Chondrocyte (in vitro differentiated cells): ENCODE measurements at regions not wholly inside any gene's neighbourhood (a gene's known extent, or its start where the extent isn't known, plus 50 kb on each side); places are given as distances from the start of the nearest gene placed in this dataset.
"Not testable (repeated sequence)": the region's sequence is repeated elsewhere in the genome, so short reads cannot be mapped to it uniquely, and the experiment has no call there.

ENCODE experiments used
- DNase-seq: peaks from one replicate; pipeline ENCODE4 v3.0.0; 2021; ENCODE audit warnings: mixed read lengths, low spot score
- H3K27ac Mint-ChIP-seq: one replicate; pipeline ENCODE4 v1.8.0; 2021; ENCODE audit warnings: mild to moderate bottlenecking, moderate library complexity, mixed read lengths; ENCODE audit not compliant: unreplicated experiment
- H3K27me3 Mint-ChIP-seq: 2 replicates; pipeline ENCODE4 v1.8.0; 2021; ENCODE audit warnings: low read depth, mixed read lengths
- H3K36me3 Mint-ChIP-seq: 2 replicates; pipeline ENCODE4 v1.8.0; 2021; ENCODE audit warnings: low read depth, mixed read lengths
- H3K4me1 Mint-ChIP-seq: 2 replicates; pipeline ENCODE4 v1.8.0; 2021; ENCODE audit warnings: low read depth, mild to moderate bottlenecking, mixed read lengths
- H3K4me3 Mint-ChIP-seq: one replicate; pipeline ENCODE4 v1.8.0; 2021; ENCODE audit warnings: mild to moderate bottlenecking, moderate library complexity, mixed read lengths; ENCODE audit not compliant: unreplicated experiment
- H3K9me3 Mint-ChIP-seq: 2 replicates; pipeline ENCODE4 v1.8.0; 2021; ENCODE audit warnings: low read depth, mixed read lengths
- CTCF ChIP-seq: fragments of 200-600 bp; sonication (generic); IDR thresholded peaks from 2 replicates; pipeline ENCODE4 v1.5.0; 2021; ENCODE audit warnings: antibody characterized with exemption, mild to moderate bottlenecking, moderate library complexity

- Mint-ChIP-seq H3K9me3 (peaks cover 4% of the 10 kb centered on the region), H3K36me3 (peaks cover 2% of the 10 kb centered on the region), H3K27ac (no peak overlapping the region), H3K4me3 (no peak overlapping the region), H3K4me1 (no peaks in the 10 kb centered on the region), H3K27me3 (peaks cover 6% of the 10 kb centered on the region)
- DNase-seq = no peak
- TF ChIP-seq CTCF = no peak
Observed at GRCh38 chr2:16417726-16418125, 247.9 kb downstream of the CYRIA start.

- Mint-ChIP-seq H3K27me3 (peaks cover 6% of the 10 kb centered on the region), H3K9me3 (peaks cover 4% of the 10 kb centered on the region), H3K4me1 (no peaks in the 10 kb centered on the region), H3K36me3 (peaks cover 2% of the 10 kb centered on the region), H3K4me3 (no peak overlapping the region), H3K27ac (no peak overlapping the region)
- no peak for DNase-seq
- TF ChIP-seq CTCF = no peak
Observed at GRCh38 chr2:16416651-16417050, 249.0 kb downstream of the CYRIA start.

GRCh38 chr2:16415861-16416260 is 249.8 kb downstream of the CYRIA start:
- not testable (repeated sequence) for H3K27me3 Mint-ChIP-seq, H3K9me3 Mint-ChIP-seq, H3K27ac Mint-ChIP-seq, H3K36me3 Mint-ChIP-seq, DNase-seq, H3K4me3 Mint-ChIP-seq, H3K4me1 Mint-ChIP-seq

GRCh38 chr2:16413947-16414346 is 251.7 kb downstream of the CYRIA start:
- no peak for TF ChIP-seq CTCF
- Mint-ChIP-seq H3K27ac (no peak overlapping the region), H3K27me3 (no peaks in the 10 kb centered on the region), H3K36me3 (peaks cover 2% of the 10 kb centered on the region), H3K4me3 (no peak overlapping the region), H3K9me3 (peaks cover 4% of the 10 kb centered on the region), H3K4me1 (no peaks in the 10 kb centered on the region)
- DNase-seq = no peak

- DNase-seq = no peak
- no peak overlapping the region for H3K4me3 Mint-ChIP-seq
- no peak for TF ChIP-seq CTCF
- H3K27ac Mint-ChIP-seq = no peak overlapping the region
- no peaks in the 10 kb centered on the region for H3K4me1 Mint-ChIP-seq
- H3K27me3 Mint-ChIP-seq = no peaks in the 10 kb centered on the region
- peaks cover 2% of the 10 kb centered on the region for H3K36me3 Mint-ChIP-seq
- H3K9me3 Mint-ChIP-seq = peaks cover 4% of the 10 kb centered on the region
Observed at GRCh38 chr2:16413285-16413684, 252.3 kb downstream of the CYRIA start.

GRCh38 chr2:16412321-16413030 is 253.2 kb downstream of the CYRIA start:
- Mint-ChIP-seq H3K27me3 (no peaks in the 10 kb centered on the region), H3K9me3 (peaks cover 4% of the 10 kb centered on the region)

More at GRCh38 chr2:16412321-16413030, 253.2 kb downstream of the CYRIA start:
- H3K4me1 Mint-ChIP-seq = no peaks in the 10 kb centered on the region
- no peak for DNase-seq
- TF ChIP-seq CTCF = no peak
- H3K36me3 Mint-ChIP-seq = peaks cover 2% of the 10 kb centered on the region
- H3K4me3 Mint-ChIP-seq = no peak overlapping the region
- no peak overlapping the region for H3K27ac Mint-ChIP-seq
